Lower leg skin (tissue), 4 donors: ENCODE measurements at regions not wholly inside any gene's neighbourhood (a gene's known extent, or its start where the extent isn't known, plus 50 kb on each side); places are given as distances from the start of the nearest gene placed in this dataset.

Source experiments
- DNase-seq, 2 donors: peaks; one replicate each; pipeline ENCODE4 v3.0.0-alpha.2; 2019; ENCODE audit warnings: low spot score in 2 of 2
- H3K4me3 ChIP-seq: fragments of 200-600 bp; sonication (generic); 2 replicates; pipeline ENCODE4 v1.5.1; 2017; ENCODE audit warnings: mild to moderate bottlenecking, low read depth; ENCODE audit not compliant: poor library complexity, severe bottlenecking
- POLR2A ChIP-seq, 2 donors: fragments of 450-650 bp; IDR thresholded peaks; one replicate each; pipeline ENCODE4 v1.6.1; 2016 to 2017; ENCODE audit warnings: antibody characterized with exemption in 2 of 2, mild to moderate bottlenecking in 1 of 2, moderate library complexity in 1 of 2
- WGBS, 2 donors: methylation state at CpG; one replicate each; pipeline ENCODE4 v1.1.5; 2018; 5-methylcytosine and 5-hydroxymethylcytosine counted together
- intact Hi-C: fragments of 100-400 bp; cut with DNase I; formaldehyde crosslinking; loops from one replicate; pipeline ENCODE4 v1.15.0; 2023; ENCODE audit warnings: low total_unique reads
- TF ChIP-seq, protein P1 (sequence below), 3 donors: fragments of 450-650 bp; IDR thresholded peaks; one replicate each; pipeline ENCODE4 v1.5.1; 2016; ENCODE audit warnings: antibody characterized with exemption in 3 of 3, mild to moderate bottlenecking in 3 of 3, moderate library complexity in 2 of 3

DNA sequence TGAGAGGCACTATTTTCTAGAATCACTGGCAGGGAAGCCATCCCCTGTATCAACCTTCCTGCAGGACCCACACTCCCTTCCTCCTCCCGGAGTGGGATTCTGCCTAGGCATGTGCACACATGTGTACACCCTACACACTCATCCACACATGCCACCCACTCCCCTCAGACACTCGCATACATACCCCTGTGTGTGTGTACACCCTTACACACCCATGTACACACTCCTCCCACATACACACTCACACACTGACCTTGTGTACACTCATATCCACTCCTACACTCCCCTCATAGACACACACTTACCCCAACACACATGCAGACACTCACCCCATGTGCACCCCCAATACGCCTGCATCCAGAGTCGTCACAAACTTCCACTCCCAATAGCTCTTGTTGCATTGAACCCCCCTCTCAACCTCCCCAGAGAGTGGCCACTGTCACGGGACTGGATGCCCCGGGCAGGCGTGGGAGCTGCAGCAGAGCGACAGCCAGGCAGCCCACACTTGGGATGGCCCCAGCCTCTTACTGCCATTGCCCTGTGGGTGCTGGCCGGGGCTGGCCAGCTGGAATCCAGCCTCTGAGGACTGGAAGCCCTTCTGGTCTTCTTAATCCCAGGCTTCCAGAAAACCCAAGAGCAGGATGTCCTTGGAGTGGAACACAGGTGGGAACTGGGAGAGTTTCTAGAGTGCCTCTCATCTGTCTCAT, 251.0 kb downstream of the LOXHD1 start:
- intact Hi-C loops: no loop called here
- WGBS, 2 donors: 78 to 85% methylated on average over 9 of the region's 9 CpGs
- H3K4me3 ChIP-seq: no peak overlapping the region
- no peak for DNase-seq
- TF ChIP-seq POLR2A (IDR thresholded peaks at IDR 0.05): no peak
- TF ChIP-seq, protein P1, sequence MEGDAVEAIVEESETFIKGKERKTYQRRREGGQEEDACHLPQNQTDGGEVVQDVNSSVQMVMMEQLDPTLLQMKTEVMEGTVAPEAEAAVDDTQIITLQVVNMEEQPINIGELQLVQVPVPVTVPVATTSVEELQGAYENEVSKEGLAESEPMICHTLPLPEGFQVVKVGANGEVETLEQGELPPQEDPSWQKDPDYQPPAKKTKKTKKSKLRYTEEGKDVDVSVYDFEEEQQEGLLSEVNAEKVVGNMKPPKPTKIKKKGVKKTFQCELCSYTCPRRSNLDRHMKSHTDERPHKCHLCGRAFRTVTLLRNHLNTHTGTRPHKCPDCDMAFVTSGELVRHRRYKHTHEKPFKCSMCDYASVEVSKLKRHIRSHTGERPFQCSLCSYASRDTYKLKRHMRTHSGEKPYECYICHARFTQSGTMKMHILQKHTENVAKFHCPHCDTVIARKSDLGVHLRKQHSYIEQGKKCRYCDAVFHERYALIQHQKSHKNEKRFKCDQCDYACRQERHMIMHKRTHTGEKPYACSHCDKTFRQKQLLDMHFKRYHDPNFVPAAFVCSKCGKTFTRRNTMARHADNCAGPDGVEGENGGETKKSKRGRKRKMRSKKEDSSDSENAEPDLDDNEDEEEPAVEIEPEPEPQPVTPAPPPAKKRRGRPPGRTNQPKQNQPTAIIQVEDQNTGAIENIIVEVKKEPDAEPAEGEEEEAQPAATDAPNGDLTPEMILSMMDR (IDR thresholded peaks at IDR 0.05): no peak

GRCh38 chr18:46406539-46406932, 250.5 kb downstream of the LOXHD1 start:
- WGBS, 2 donors: 37 to 55% methylated on average over 4 of the region's 4 CpGs
- intact Hi-C loops: no loop called here
- no peak for TF ChIP-seq POLR2A (IDR thresholded peaks at IDR 0.05)
- TF ChIP-seq, protein P1 (IDR thresholded peaks at IDR 0.05): no peak
- no peak for DNase-seq
- no peak overlapping the region for H3K4me3 ChIP-seq

DNA sequence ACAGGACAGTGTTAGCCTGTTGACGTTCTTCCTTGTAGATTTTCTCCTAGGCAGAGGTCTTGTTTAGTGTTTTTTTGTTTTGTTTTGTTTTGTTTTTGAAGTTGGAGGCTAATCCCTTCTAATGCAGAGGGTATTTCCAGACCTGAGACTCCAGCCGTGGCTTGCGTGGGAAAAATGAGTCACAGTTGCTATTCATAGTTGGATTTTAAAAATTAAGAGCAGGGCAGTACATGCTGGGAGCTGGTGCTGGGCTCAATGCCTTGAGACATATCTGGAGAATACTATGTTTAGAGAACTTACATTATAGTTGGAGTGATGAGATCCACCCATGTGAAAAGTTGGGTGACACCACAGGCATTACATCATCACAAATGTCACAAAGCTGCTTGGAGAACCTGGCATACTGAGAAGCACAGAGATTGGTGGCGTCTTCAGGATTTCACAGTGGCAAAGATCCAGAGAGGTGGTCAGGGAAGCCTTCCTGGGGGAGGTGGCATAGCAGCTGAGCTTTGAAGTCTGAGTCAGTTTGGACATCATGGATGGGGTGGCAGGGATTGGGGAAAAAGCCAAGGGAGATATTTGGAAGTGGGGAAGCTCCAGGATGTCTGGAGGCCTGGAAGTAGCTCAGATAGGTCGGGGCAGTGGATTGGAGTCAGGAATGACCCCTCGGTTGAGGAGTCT, 249.4 kb downstream of the LOXHD1 start:
- 42% methylated on average over 6 of the region's 6 CpGs for WGBS, 2 donors

GRCh38 chr18:46408334-46408987, 248.6 kb downstream of the LOXHD1 start:
- 78 to 84% methylated on average over 6 of the region's 6 CpGs for WGBS, 2 donors
- no peak overlapping the region for H3K4me3 ChIP-seq
- intact Hi-C loops: no loop called here
- DNase-seq: no peak
- no peak for TF ChIP-seq POLR2A (IDR thresholded peaks at IDR 0.05)
- TF ChIP-seq, protein P1 (IDR thresholded peaks at IDR 0.05): no peak

More for the DNA sequence above, 249.4 kb downstream of the LOXHD1 start:
- H3K4me3 ChIP-seq: no peak overlapping the region
- no peak for DNase-seq
- intact Hi-C loops: no loop called here
- TF ChIP-seq, protein P1 (IDR thresholded peaks at IDR 0.05): no peak
- TF ChIP-seq POLR2A (IDR thresholded peaks at IDR 0.05): no peak

DNA sequence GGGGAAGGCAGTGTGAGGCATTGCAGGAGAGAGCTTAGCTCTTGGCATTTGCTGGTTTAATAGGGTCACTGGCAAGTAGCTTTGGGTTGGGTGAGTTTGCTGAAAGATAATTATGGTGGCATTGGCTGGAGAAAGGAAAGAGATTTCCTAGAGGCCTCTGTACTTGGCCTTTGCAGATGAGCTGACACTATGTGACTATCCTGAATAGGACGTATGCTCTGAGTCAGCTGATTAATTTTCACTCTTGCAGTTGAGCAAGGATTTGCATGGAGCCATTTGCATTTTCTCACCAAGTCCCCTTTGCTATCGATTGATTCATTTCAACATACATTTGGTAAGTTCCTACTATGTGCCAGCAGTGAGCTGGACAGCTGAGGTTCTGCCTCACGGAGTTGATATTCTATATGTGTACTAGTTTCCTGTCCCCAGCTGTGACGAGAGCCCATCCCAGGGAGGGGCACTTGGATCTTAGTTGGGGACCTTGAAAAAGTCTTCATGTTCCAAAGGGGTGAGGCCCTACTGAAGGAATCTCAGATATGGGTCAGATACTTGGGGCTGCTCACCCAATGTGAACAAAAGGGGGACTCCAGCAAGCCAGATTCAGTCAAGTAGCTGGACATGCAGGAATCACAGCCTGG, 245.7 kb downstream of the LOXHD1 start:
- TF ChIP-seq, protein P1 (IDR thresholded peaks at IDR 0.05): no peak
- TF ChIP-seq POLR2A (IDR thresholded peaks at IDR 0.05): no peak

More for the DNA sequence above, 245.7 kb downstream of the LOXHD1 start:
- WGBS, 2 donors: 59 to 70% methylated on average over 4 of the region's 4 CpGs
- no peak for DNase-seq
- intact Hi-C loops: no loop called here
- no peak overlapping the region for H3K4me3 ChIP-seq
